ENCODE measurements at regions not wholly inside any gene's neighbourhood (a gene's known extent, or its start where the extent isn't known, plus 50 kb on each side); places are given as distances from the start of the nearest gene placed in this dataset.
"Not testable (repeated sequence)": the region's sequence is repeated elsewhere in the genome, so short reads cannot be mapped to it uniquely, and the experiment has no call there.

- TF ChIP-seq CTCF (IDR thresholded peaks at IDR 0.05); POLR2AphosphoS5 (IDR thresholded peaks at IDR 0.05); POLR2A (IDR thresholded peaks at IDR 0.05; ENCODE audit: low read depth): not testable (repeated sequence)
These were observed 533.2 kb downstream of the TP53TG3F start for GRCh38 chr16:33992513-33993177.
